WTC11 (cell line): ENCODE measurements at regions not wholly inside any gene's neighbourhood (a gene's known extent, or its start where the extent isn't known, plus 50 kb on each side); places are given as distances from the start of the nearest gene placed in this dataset.

ENCODE experiments used
- ATAC-seq: fragments of 200-7000 bp; cut with Tn5 transposase; 2 replicates; pipeline ENCODE4 v1.10.0; 2021; ENCODE audit warnings: mild to moderate bottlenecking, moderate library complexity
- CTCF ChIA-PET: fragments of 300-600 bp; sonication (Branson Sonifier 250); formaldehyde crosslinking; loops from one replicate; lab custom pipeline; 2021; ENCODE audit warnings: antibody characterized with exemption; lab: Charles Lee
- POLR2A ChIA-PET: fragments of 350-600 bp; sonication (Branson Sonifier 250); formaldehyde crosslinking; loops from one replicate; lab custom pipeline; 2021; ENCODE audit warnings: antibody characterized with exemption; lab: Charles Lee
- DNase-seq: peaks from one replicate; pipeline ENCODE4 v3.0.0; 2021; ENCODE audit warnings: low spot score
- H3K27ac Mint-ChIP-seq: 2 replicates; pipeline ENCODE4 v1.8.0; 2021; ENCODE audit warnings: mixed read lengths
- H3K27me3 Mint-ChIP-seq: 2 replicates; pipeline ENCODE4 v1.8.0; 2021; ENCODE audit warnings: low read depth, mild to moderate bottlenecking, moderate library complexity, mixed read lengths
- H3K36me3 Mint-ChIP-seq: 2 replicates; pipeline ENCODE4 v1.8.0; 2021; ENCODE audit warnings: mixed read lengths
- H3K4me1 Mint-ChIP-seq: 2 replicates; pipeline ENCODE4 v1.8.0; 2022; ENCODE audit warnings: mixed read lengths
- H3K4me3 Mint-ChIP-seq: 2 replicates; pipeline ENCODE4 v1.8.0; 2021; ENCODE audit warnings: mild to moderate bottlenecking, moderate library complexity, mixed read lengths
- H3K9me3 Mint-ChIP-seq: 2 replicates; pipeline ENCODE4 v1.8.0; 2021; ENCODE audit warnings: mixed read lengths
- ATF3 ChIP-seq: sonication (generic); formaldehyde crosslinking; conservative IDR thresholded peaks from 2 replicates; pipeline ENCODE4 v1.8.1; 2022; ENCODE audit warnings: mild to moderate bottlenecking, missing genetic modification reagents
- ATF6 ChIP-seq: sonication (generic); formaldehyde crosslinking; IDR thresholded peaks from 2 replicates; pipeline ENCODE4 v1.8.1; 2023; ENCODE audit warnings: mild to moderate bottlenecking, missing genetic modification reagents
- CREM ChIP-seq: sonication (generic); formaldehyde crosslinking; IDR thresholded peaks from 2 replicates; pipeline ENCODE4 v1.8.1; 2022; ENCODE audit warnings: mild to moderate bottlenecking, missing genetic modification reagents, moderate library complexity
- E2F1 ChIP-seq: sonication (generic); formaldehyde crosslinking; IDR thresholded peaks from 2 replicates; pipeline ENCODE4 v1.8.0; 2022; ENCODE audit warnings: mild to moderate bottlenecking, missing genetic modification reagents
- ERG ChIP-seq: fragments of 250-450 bp; sonication (Bioruptor Pico); IDR thresholded peaks from 2 replicates; pipeline ENCODE4 v1.8.0; 2021; ENCODE audit warnings: mild to moderate bottlenecking
- GABPB1 ChIP-seq: sonication (generic); formaldehyde crosslinking; IDR thresholded peaks from 2 replicates; pipeline ENCODE4 v1.8.1; 2023; ENCODE audit warnings: mild to moderate bottlenecking, missing genetic modification reagents
- HMGXB4 ChIP-seq: sonication (generic); formaldehyde crosslinking; IDR thresholded peaks from 2 replicates; pipeline ENCODE4 v1.8.1; 2023; ENCODE audit warnings: mild to moderate bottlenecking, moderate library complexity, missing genetic modification reagents
- JAZF1 ChIP-seq: fragments of 250-450 bp; sonication (Bioruptor Pico); IDR thresholded peaks from 2 replicates; pipeline ENCODE4 v1.9.0; 2021; ENCODE audit warnings: moderate library complexity, mild to moderate bottlenecking, inconsistent platforms
- NR1H2 ChIP-seq: sonication (generic); formaldehyde crosslinking; IDR thresholded peaks from 2 replicates; pipeline ENCODE4 v1.9.0; 2021; ENCODE audit warnings: mild to moderate bottlenecking, moderate library complexity, missing genetic modification reagents
- NR3C1 ChIP-seq: sonication (generic); formaldehyde crosslinking; conservative IDR thresholded peaks from 2 replicates; pipeline ENCODE4 v1.8.1; 2023; ENCODE audit warnings: low read depth, mild to moderate bottlenecking, missing genetic modification reagents
- SP1 ChIP-seq: sonication (generic); formaldehyde crosslinking; conservative IDR thresholded peaks from 2 replicates; pipeline ENCODE4 v1.8.1; 2022; ENCODE audit warnings: missing genetic modification reagents
- STAT6 ChIP-seq: sonication (generic); formaldehyde crosslinking; conservative IDR thresholded peaks from 2 replicates; pipeline ENCODE4 v1.8.1; 2023; ENCODE audit warnings: mild to moderate bottlenecking, low read depth, missing genetic modification reagents, moderate library complexity
- TCF7 ChIP-seq: sonication (generic); formaldehyde crosslinking; IDR thresholded peaks from 2 replicates; pipeline ENCODE4 v1.8.0; 2022; ENCODE audit warnings: mild to moderate bottlenecking, low read depth, missing genetic modification reagents, moderate library complexity
- ZNF138 ChIP-seq: sonication (generic); formaldehyde crosslinking; conservative IDR thresholded peaks from 2 replicates; pipeline ENCODE4 v1.8.1; 2022; ENCODE audit warnings: mild to moderate bottlenecking, moderate library complexity, missing genetic modification reagents
- ZNF281 ChIP-seq: sonication (generic); formaldehyde crosslinking; IDR thresholded peaks from 2 replicates; pipeline ENCODE4 v1.8.0; 2023; ENCODE audit warnings: mild to moderate bottlenecking, missing genetic modification reagents
- ZNF425 ChIP-seq: fragments of 250-450 bp; sonication (Bioruptor Pico); conservative IDR thresholded peaks from 2 replicates; pipeline ENCODE4 v1.9.0; 2021; ENCODE audit warnings: mild to moderate bottlenecking
- ZNF532 ChIP-seq: fragments of 250-450 bp; sonication (Bioruptor Pico); IDR thresholded peaks from 2 replicates; pipeline ENCODE4 v1.9.0; 2021; ENCODE audit warnings: mild to moderate bottlenecking, borderline replicate concordance

- no peak for TF ChIP-seq ZNF532 (CRISPR knock-in tag)
- TF ChIP-seq ZNF138 (CRISPR knock-in tag) = no peak
- no peak for TF ChIP-seq JAZF1 (CRISPR knock-in tag)
- TF ChIP-seq SP1 (CRISPR knock-in tag) = no peak
- TF ChIP-seq ZNF425 = no peak
- no peak for TF ChIP-seq STAT6 (CRISPR knock-in tag)
- TF ChIP-seq ZNF281 (CRISPR knock-in tag) = no peak
- TF ChIP-seq, all 79 proteins: peak for 0
Measured at GRCh38 chr1:218851586-218851985, 322.1 kb upstream of the LYPLAL1 start (continued).

GRCh38 chr1:218852527-218852926, 321.2 kb upstream of the LYPLAL1 start:
- no peak overlapping the region for H3K27ac Mint-ChIP-seq
- H3K4me1 Mint-ChIP-seq = no peaks in the 10 kb centered on the region
- no peaks in the 10 kb centered on the region for H3K27me3 Mint-ChIP-seq
- CTCF ChIA-PET = no interaction called here
- no peak for DNase-seq
- no peak overlapping the region for H3K4me3 Mint-ChIP-seq
- H3K36me3 Mint-ChIP-seq = no peaks in the 10 kb centered on the region
- POLR2A ChIA-PET = no interaction called here
- ATAC-seq = no peak
- H3K9me3 Mint-ChIP-seq = no peaks in the 10 kb centered on the region
- TF ChIP-seq NR3C1 (CRISPR knock-in tag) = no peak
- TF ChIP-seq ATF3 (CRISPR knock-in tag) = no peak
- no peak for TF ChIP-seq CREM (CRISPR knock-in tag)
- TF ChIP-seq ERG (CRISPR knock-in tag) = no peak
- no peak for TF ChIP-seq ATF6 (CRISPR knock-in tag)
- no peak for TF ChIP-seq HMGXB4 (CRISPR knock-in tag)
- no peak for TF ChIP-seq NR1H2 (CRISPR knock-in tag)
- TF ChIP-seq GABPB1 (CRISPR knock-in tag) = no peak
- no peak for TF ChIP-seq E2F1
- TF ChIP-seq TCF7 (CRISPR knock-in tag) = no peak
